Heart left ventricle (tissue), 16 donors: ENCODE measurements at regions not wholly inside any gene's neighbourhood (a gene's known extent, or its start where the extent isn't known, plus 50 kb on each side); places are given as distances from the start of the nearest gene placed in this dataset.

ENCODE experiments used
- ATAC-seq, 4 donors: fragments of 200-7000 bp; cut with Tn5 transposase; one replicate each; pipeline ENCODE4 v1.9.1; 2020 to 2022; ENCODE audit warnings: moderate library complexity in 4 of 4, mild to moderate bottlenecking in 3 of 4, moderate number of reproducible peaks in 1 of 4
- DNase-seq, 5 donors: peaks; one replicate each; pipeline ENCODE4 v3.0.0-alpha.2; 2020
- H3K27ac ChIP-seq, 12 donors: fragments of 200-600 bp; sonication (generic) in 4 of 12; one replicate each; pipeline versions ENCODE4 v1.5.0 to v1.8.0; 2016 to 2022; ENCODE audit warnings: mild to moderate bottlenecking in 2 of 12
- H3K27me3 ChIP-seq, 9 donors: fragments of 200-600 bp; sonication (generic) in 2 of 9; one replicate each; pipeline versions ENCODE4 v1.5.1 to v1.8.0; 2016 to 2022; ENCODE audit warnings: mild to moderate bottlenecking in 3 of 9
- H3K36me3 ChIP-seq, 9 donors: fragments of 200-600 bp; sonication (generic) in 2 of 9; one replicate each; pipeline versions ENCODE4 v1.5.0 to v1.8.0; 2018 to 2022; ENCODE audit warnings: mild to moderate bottlenecking in 2 of 9
- H3K4me1 ChIP-seq, 12 donors: fragments of 200-600 bp; sonication (generic) in 4 of 12; one replicate each; pipeline versions ENCODE4 v1.5.0 to v1.8.0; 2016 to 2022; ENCODE audit warnings: mild to moderate bottlenecking in 3 of 12
- H3K4me3 ChIP-seq, 12 donors: fragments of 200-600 bp; sonication (generic) in 4 of 12; one replicate each; pipeline versions ENCODE4 v1.5.0 to v1.8.0; 2017 to 2022; ENCODE audit warnings: mild to moderate bottlenecking in 9 of 12, moderate library complexity in 4 of 12
- H3K9me3 ChIP-seq, 12 donors: fragments of 200-600 bp; sonication (generic) in 4 of 12; one replicate each; pipeline versions ENCODE4 v1.5.0 to v1.8.0; 2016 to 2022; ENCODE audit warnings: mild to moderate bottlenecking in 1 of 12
- CTCF ChIP-seq, 12 donors: fragments of 200-600 bp; sonication (generic) in 4 of 12; IDR thresholded peaks; one replicate each; pipeline versions ENCODE4 v1.5.0 to v1.8.0; 2018 to 2022; ENCODE audit warnings: antibody characterized with exemption in 12 of 12, mild to moderate bottlenecking in 5 of 12
- POLR2A ChIP-seq, 2 donors: fragments of 450-650 bp; IDR thresholded peaks; one replicate each; pipeline ENCODE4 v1.6.1; 2017; ENCODE audit warnings: antibody characterized with exemption in 2 of 2, mild to moderate bottlenecking in 2 of 2, moderate library complexity in 2 of 2
- WGBS, 4 donors: extraction: QIAGEN DNeasy Blood & Tissue Kit in 2 of 4; methylation state at CpG; one replicate each; pipeline versions ENCODE4 v1.1.5 to v1.1.7; 2013 to 2018; 5-methylcytosine and 5-hydroxymethylcytosine counted together
- intact Hi-C, 10 donors: fragments of 100-400 bp; cut with DNase I; formaldehyde crosslinking; loops; one replicate each; pipeline versions ENCODE4 v1.11.1 to v1.14.2; 2022
- donor health status: ischemic (EF 13 %, LVEDD 7.1; RV severe dilation, severe dysfunction).
- donor health status: healthy with polysubstance abuse.
- donor health status: DM: no; HTN: yes; CAD: no.
- donor health status: DM: no; HTN: no; CAD: no.
- donor health status: ischemic (EF 25% LVEDD 6.9; RV normal size, moderate dysfunction).
- donor health status: ischemic (EF 25% LVEDD 5.7; RV mildly dilated, moderate dysfunction).
- donor health status: healthy.
- donor health status: DM: yes; HTN: yes; CAD: no.
- donor health status: ischemic (EF 35%, LVEDD 5.7; RV mildly dilated, moderate dysfunction).
- donor health status: nonischemic (EF 11% LVEDD 7.7; RV severe dilation, severe dysfunction).
- donor health status: DM: yes; HTN: yes; CAD: no.
- donor health status: PGD.
- donor health status: ischemic (EF 29% LVEDD 5.4; RV normal size, mild dysfunction).
- donor health status: nonischemic (EF 23%, LVEDD 6.1; RV moderate dilation, normal function).

- Histone ChIP-seq H3K27ac (no peak overlapping the region), H3K36me3 (no peaks in the 10 kb centered on the region), H3K4me3 (no peak overlapping the region), H3K4me1 (peaks cover 0 to 3% (median 0%) of the 10 kb centered on the region in 12 donors), H3K27me3 (peaks cover 0 to 35% (median 11%) of the 10 kb centered on the region in 9 donors), H3K9me3 (no peaks in the 10 kb centered on the region)
- intact Hi-C loops: no loop called here
- ATAC-seq (no peak), DNase-seq (no peak)
- 71 to 74% (median 73%) methylated on average over 3 of the region's 3 CpGs for WGBS, 4 donors
- TF ChIP-seq POLR2A (IDR thresholded peaks at IDR 0.05) (no peak), CTCF (IDR thresholded peaks at IDR 0.05) (no peak)
These were observed 166.7 kb upstream of the LRFN2 start for GRCh38 chr6:40753675-40754448.

- no peaks in the 10 kb centered on the region for H3K36me3 ChIP-seq
- ATAC-seq (no peak), DNase-seq (no peak)
- H3K9me3 ChIP-seq: no peaks in the 10 kb centered on the region
- intact Hi-C loops: no loop called here
- 88 to 90% (median 90%) methylated on average over 3 of the region's 3 CpGs for WGBS, 4 donors
- H3K27me3 ChIP-seq: peaks cover 0 to 35% (median 11%) of the 10 kb centered on the region in 9 donors
- H3K4me3 ChIP-seq: no peak overlapping the region
- H3K4me1 ChIP-seq: peaks cover 0 to 3% (median 0%) of the 10 kb centered on the region in 12 donors
- H3K27ac ChIP-seq: no peak overlapping the region
- TF ChIP-seq POLR2A (IDR thresholded peaks at IDR 0.05) (no peak), CTCF (IDR thresholded peaks at IDR 0.05) (no peak)
These were observed 165.9 kb upstream of the LRFN2 start for GRCh38 chr6:40753048-40753447.

GRCh38 chr6:40744835-40745234 lies 157.7 kb upstream of the LRFN2 start:
- DNase-seq (no peak), ATAC-seq (no peak)
- no peak for TF ChIP-seq POLR2A (IDR thresholded peaks at IDR 0.05)
- no peak for TF ChIP-seq CTCF (IDR thresholded peaks at IDR 0.05)
- Histone ChIP-seq H3K36me3 (no peaks in the 10 kb centered on the region), H3K27me3 (no peaks in the 10 kb centered on the region), H3K4me1 (no peaks in the 10 kb centered on the region), H3K9me3 (no peaks in the 10 kb centered on the region), H3K4me3 (no peak overlapping the region), H3K27ac (no peak overlapping the region)
- intact Hi-C loops: no loop called here
- 57 to 69% (median 58%) methylated on average over 4 of the region's 4 CpGs for whole genome bisulfite sequencing, 4 donors

- H3K27me3 ChIP-seq: peaks cover 0 to under 1% (median 0%) of the 10 kb centered on the region in 9 donors
- WGBS, 4 donors: 86 to 90% (median 90%) methylated on average over 17 of the region's 17 CpGs
- ATAC-seq (no peak), DNase-seq (no peak)
- H3K36me3 ChIP-seq: no peaks in the 10 kb centered on the region
- TF ChIP-seq CTCF (IDR thresholded peaks at IDR 0.05): no peak
- TF ChIP-seq POLR2A (IDR thresholded peaks at IDR 0.05): no peak
- H3K9me3 ChIP-seq: no peaks in the 10 kb centered on the region
- H3K4me1 ChIP-seq: no peaks in the 10 kb centered on the region
- no peak overlapping the region for H3K4me3 ChIP-seq
- no peak overlapping the region for H3K27ac ChIP-seq
- intact Hi-C loops: no loop called here
These were observed 156.7 kb upstream of the LRFN2 start for GRCh38 chr6:40743690-40744446.
